C4-2B (cell line): ENCODE measurements at regions not wholly inside any gene's neighbourhood (a gene's known extent, or its start where the extent isn't known, plus 50 kb on each side); places are given as distances from the start of the nearest gene placed in this dataset.

Source experiments
- H3K27ac ChIP-seq: fragments of 450-650 bp; 2 replicates; pipeline ENCODE4 v1.5.1; 2017
- ZFX ChIP-seq: fragments of 450-650 bp; IDR thresholded peaks from 2 replicates; pipeline ENCODE4 v1.6.1; 2017
- TF ChIP-seq, protein P1 (sequence below): fragments of 450-650 bp; conservative IDR thresholded peaks from 2 replicates; pipeline ENCODE4 v1.5.1; 2017; ENCODE audit warnings: mild to moderate bottlenecking

DNA sequence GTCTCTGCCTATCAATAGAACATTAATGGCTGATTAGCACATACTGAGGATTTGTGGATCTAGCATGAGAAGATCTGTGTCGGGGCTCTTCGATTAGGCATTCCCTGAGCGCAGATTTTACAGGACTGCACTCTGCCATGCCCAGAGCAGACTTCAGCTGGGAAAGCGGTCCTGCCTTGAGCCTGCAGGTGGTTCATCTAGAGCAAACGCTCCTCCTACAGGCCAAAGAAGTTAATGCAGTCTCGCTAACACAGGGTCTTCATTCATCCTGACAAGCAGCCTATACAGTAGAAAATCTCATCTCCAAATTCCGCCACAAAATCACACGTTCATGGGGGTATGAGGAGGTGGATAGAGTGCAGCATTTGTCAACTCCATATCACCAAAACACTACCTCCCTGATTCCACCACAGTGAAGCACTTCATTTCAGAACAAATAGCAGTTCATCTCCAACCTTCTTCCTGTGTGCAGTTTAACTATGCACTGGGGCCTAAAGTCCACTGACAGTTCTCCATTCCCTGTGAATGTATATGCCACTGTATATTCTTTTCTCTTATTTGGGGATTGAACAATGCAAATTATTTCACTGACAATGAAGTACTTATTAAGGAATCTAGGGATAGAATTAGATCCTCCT, 405.8 kb downstream of the IGSF11 start:
- TF ChIP-seq, protein P1, sequence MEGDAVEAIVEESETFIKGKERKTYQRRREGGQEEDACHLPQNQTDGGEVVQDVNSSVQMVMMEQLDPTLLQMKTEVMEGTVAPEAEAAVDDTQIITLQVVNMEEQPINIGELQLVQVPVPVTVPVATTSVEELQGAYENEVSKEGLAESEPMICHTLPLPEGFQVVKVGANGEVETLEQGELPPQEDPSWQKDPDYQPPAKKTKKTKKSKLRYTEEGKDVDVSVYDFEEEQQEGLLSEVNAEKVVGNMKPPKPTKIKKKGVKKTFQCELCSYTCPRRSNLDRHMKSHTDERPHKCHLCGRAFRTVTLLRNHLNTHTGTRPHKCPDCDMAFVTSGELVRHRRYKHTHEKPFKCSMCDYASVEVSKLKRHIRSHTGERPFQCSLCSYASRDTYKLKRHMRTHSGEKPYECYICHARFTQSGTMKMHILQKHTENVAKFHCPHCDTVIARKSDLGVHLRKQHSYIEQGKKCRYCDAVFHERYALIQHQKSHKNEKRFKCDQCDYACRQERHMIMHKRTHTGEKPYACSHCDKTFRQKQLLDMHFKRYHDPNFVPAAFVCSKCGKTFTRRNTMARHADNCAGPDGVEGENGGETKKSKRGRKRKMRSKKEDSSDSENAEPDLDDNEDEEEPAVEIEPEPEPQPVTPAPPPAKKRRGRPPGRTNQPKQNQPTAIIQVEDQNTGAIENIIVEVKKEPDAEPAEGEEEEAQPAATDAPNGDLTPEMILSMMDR: peak; percentile 91
- no peak for TF ChIP-seq ZFX
- H3K27ac ChIP-seq: no peak overlapping the region

DNA sequence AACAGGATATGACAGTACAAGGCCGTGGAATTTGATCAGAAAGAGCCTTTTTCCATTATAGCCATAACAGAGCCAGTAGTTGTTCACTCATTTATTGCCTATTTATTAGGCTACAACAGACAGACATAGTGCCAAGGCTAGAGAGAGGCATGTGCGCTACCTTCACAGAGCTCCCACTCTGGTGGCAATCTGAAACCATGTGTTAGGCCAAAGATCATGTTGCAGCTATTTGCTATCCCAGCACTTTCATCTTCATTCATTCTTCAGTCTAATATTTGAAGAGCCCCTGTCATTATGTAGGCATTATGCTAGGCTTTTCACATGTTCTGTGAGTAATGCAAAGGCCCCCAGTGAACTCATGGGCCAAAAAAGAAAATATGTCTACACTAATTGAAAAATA, 404.8 kb downstream of the IGSF11 start:
- no peak overlapping the region for H3K27ac ChIP-seq
- no peak for TF ChIP-seq ZFX
- TF ChIP-seq, protein P1: no peak

DNA sequence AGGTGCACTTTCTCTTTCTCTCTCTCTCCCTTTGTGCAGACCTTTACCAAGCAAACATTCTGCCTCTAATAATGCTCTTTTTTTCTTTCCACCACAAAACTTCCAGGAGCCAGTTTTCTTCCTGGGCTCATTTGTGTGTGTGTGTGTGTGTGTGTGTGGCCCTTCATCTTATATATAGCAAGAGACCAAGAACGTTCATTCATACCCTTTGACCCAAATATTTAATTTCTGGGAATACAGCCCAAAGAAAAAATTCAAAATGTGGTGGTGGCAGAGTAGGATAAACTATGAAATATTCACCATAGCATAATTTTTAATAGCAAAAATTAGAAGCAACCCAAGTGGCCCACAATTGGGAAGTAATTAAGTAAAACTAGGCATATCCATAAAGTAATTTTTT, 398.9 kb downstream of the IGSF11 start:
- H3K27ac ChIP-seq: no peak overlapping the region
- no peak for TF ChIP-seq ZFX
- TF ChIP-seq, protein P1: no peak

DNA sequence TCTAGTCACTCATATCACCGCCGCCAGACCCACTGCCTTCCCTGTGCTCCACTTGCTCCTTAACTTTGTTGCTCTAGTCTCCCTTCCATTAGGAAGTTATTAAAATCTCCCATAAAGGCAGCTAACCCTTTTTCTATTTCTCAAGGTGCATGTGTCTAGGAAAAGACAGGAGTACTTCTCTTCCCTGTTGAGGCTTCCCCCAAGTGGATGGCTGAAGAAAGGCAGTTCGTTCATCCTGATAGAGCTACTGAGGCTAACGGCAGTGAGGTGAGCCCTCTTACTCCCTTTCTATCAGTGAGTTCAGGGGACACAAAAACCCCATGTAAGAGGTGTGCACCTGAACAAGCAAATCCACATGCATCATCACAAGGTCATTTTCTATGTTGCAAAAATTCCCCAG, 397.8 kb downstream of the IGSF11 start:
- no peak overlapping the region for H3K27ac ChIP-seq
- TF ChIP-seq, protein P1: peak; percentile 18
- no peak for TF ChIP-seq ZFX

DNA sequence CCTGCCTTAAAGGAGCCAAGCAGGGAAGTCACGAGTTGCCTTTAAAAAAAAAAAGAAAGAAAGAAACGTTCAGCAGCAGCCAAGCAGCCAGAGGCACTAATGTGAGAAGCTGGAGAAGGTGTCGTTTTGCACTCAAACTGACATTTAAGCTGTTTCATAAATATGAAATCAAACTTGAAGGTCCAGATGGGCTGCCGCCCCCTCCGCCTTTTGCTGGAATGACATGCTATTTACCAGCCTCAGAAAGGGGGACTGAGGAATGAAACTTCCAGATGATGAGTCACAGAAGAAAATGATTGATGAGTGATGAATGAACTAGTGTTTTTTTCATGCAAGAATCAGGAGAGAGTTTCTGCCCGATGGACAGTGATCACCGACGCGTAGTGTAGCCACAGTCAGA, 396.8 kb downstream of the IGSF11 start:
- H3K27ac ChIP-seq: no peak overlapping the region
- TF ChIP-seq, protein P1: no peak
- TF ChIP-seq ZFX: no peak

DNA sequence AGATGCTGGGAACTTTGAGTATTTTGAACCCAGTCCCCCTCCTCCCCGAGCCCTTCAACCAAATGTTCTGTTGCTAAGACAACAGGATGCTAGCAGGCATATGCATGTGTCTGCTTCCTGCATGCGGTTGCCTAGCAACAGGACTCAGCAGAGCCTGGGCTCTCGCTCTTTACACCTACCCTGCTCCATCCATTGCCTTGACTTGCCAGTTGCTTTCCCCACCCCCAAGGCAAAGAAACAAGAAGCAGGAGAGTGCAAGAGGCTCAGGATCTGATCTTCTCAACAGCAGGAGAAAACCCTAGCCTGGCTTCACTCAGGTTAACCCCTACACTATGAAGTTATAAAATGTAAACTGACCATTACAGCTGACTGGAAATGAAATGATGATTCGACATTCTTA, 393.0 kb downstream of the IGSF11 start:
- TF ChIP-seq, protein P1: no peak
- TF ChIP-seq ZFX: no peak
- H3K27ac ChIP-seq: no peak overlapping the region

DNA sequence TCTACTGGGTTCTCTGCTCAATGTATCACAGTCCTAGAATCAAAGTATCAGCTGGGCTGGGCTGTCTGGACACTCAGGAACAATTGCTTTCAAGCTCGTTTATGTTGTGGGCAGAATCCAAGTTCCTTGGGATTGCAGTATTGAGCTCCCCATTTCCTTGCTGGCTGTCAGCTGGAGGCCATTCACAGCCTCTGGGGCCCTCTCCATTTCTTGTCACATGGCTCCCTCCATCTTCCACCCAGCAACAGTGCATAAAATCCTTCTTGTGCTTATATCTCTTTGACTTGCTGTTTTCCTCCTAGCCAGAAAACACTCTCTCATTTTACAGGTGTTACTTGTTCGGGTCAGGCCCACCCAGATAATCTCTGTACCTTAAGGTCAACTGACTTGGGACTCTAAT, 363.5 kb downstream of the IGSF11 start:
- TF ChIP-seq, protein P1: no peak
- no peak for TF ChIP-seq ZFX
- H3K27ac ChIP-seq: no peak overlapping the region
